ENCODE measurements at regions not wholly inside any gene's neighbourhood (a gene's known extent, or its start where the extent isn't known, plus 50 kb on each side); places are given as distances from the start of the nearest gene placed in this dataset.

- DNase-seq (ENCODE audit: low read depth in 2 of 2) = no peak
Measured at GRCh38 chr12:126760092-126760491, 1506.9 kb upstream of the TMEM132C start.

GRCh38 chr12:126761420-126761819 lies 1505.5 kb upstream of the TMEM132C start:
- DNase-seq (ENCODE audit: low read depth in 2 of 2) = no peak

DNA sequence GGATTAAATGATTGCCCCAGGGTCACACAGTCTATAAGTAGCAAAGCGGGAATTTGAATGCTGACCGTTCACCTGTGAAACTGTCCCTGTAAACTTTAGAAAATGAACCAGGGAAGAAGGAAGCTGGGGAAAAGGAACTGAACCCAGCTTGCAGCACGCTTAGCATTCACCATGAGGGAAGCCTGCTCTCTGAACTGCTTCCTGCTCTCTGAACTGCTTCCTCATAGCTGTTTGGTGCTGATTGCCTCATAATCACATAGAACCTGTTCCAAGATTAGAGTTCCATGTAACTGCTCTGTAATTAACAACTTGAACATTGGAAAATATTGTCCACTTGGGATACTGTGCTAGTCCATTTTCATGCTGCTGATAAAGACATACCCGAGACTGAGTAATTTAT lies 1504.8 kb upstream of the TMEM132C start:
- DNase-seq (ENCODE audit: low read depth in 2 of 2) = no peak

DNA sequence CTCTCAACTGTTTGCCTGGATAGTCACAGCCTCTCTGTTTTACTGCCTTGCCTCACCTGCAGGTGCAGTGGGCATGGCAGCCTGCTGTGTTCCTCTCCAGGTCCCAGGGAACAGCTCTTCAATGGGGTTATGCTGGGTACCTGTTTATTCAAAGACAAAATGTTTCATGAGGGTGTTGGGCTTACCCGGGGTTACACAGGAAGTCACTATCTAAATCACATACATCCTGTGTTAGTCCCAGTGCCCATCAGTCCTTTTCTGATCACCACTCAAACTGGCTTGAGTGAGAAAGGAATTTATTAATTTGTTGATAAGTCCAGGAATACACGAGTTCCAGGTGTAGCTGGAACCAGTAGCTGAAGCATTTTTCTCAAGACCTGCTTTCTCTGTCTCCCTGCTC lies 1503.6 kb upstream of the TMEM132C start:
- no peak for DNase-seq (ENCODE audit: low read depth in 2 of 2)

DNA sequence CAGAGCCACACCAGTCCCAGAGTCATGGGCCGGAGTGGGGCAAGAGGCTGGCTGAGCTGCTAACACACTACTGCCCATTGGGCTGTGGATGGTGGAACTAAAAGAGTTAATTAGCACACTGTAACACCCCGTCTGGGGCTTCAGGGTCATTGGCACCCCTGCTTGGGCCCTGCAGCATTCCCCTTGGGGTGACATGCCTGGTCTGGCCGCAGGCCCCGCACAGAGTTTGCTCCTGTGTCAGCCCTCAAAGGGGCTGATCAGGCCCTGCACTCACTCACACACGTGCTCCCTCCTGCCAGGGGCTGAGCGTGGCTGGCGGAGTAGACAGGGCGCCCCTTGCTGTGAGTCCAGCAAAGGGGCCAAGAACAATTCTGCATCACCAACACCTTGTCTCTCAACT lies 1499.6 kb upstream of the TMEM132C start:
- DNase-seq (ENCODE audit: low read depth in 2 of 2) = no peak

- no peak for DNase-seq (ENCODE audit: low read depth in 2 of 2)
Measured at GRCh38 chr12:126768517-126768916, 1498.5 kb upstream of the TMEM132C start.

GRCh38 chr12:126770188-126770587 lies 1496.8 kb upstream of the TMEM132C start:
- no peak for DNase-seq (ENCODE audit: low read depth in 2 of 2)

GRCh38 chr12:126772171-126772864 lies 1494.7 kb upstream of the TMEM132C start:
- DNase-seq (ENCODE audit: low read depth in 2 of 2) = peak in 1 of 2 donors; percentile 16

- DNase-seq (ENCODE audit: low read depth in 2 of 2) = no peak
Measured at GRCh38 chr12:126773012-126773411, 1494.0 kb upstream of the TMEM132C start.

DNA sequence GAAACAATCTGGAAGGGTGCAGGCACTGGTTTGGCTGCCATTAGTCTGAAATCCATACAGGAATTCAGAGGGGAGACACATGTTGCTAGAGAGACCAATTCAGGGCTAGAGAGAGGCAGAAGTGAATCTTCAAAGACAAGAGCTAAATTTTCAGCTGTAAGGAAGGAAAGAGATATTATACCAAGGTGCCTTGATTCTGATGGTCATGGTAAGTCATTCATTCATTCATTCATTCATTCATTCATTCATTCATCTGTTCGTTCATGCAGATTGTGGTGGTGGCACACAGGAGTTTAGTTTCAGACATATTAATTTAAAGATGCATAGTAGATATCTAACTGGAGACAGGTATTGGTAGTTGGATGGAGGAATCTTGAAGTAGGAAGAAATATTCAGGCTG lies 1493.5 kb upstream of the TMEM132C start:
- no peak for DNase-seq (ENCODE audit: low read depth in 2 of 2)

DNA sequence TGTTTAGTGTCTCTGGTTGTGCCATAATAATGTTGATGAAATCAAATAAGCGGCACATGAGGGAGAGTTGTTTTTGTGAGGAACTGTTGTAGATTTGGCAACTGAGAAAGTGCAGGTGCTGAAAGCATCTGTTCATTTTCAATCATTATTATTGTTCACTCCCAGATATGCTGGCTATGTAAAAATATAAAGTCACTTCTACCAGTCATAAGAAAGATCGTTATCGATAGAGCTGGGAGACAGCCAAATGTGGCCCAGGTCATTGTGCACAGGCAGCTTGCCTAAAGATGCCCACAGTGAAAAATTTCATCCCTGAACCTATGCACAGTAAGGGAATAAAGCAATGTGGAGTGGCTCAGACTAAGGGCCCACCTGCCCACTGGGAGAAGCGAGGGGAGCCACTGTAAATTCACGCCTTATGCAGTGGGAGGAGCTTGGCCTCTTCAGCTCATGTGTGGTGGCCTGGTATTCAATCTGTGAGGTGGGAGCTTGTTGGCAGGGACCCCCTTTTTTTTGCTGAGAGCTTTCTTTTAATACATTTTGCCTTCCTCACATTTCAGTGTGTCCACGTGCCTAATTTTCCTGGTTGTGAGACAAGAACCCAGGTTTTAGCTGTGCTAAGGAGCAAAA lies 1490.8 kb upstream of the TMEM132C start:
- DNase-seq (ENCODE audit: low read depth in 2 of 2) = no peak

DNA sequence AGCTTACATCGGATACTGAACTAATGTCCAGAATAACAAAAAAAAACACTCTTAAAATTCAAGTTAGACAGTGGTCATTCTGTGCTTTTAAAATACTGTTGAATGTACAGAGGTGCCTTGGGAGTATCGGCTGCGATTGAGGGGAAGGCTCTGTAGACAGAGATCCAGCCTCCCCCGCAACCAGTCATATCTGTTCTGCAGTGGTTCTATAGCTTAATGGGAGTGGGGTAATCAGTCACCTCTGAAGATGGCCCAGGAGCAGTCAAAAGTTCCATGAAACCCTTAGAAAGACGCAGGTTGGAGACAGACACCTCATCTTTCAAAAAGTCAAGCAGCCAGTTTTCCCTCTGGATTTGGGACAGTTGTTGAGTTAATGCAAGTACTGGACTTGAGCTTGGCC lies 1486.6 kb upstream of the TMEM132C start:
- no peak for DNase-seq (ENCODE audit: low read depth in 2 of 2)

DNA sequence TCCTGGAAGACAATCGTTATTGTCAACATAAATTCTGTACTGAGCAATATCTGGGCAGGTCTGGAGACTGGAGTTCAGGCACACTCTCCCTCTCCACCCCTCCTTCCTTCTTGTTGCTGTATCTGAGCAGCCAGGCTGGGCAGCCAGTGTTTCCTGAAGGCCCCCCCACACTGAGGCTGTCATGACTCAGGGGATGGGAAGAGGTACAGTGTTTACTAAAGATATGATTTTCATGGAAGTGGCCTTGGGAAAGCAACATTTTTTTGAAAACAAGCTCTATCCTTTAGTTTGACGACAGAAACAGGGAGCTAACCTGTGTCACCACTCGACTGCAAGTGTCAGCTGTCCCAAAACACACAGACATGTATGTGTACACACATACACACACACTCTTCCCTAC lies 1485.4 kb upstream of the TMEM132C start:
- no peak for DNase-seq (ENCODE audit: low read depth in 2 of 2)

GRCh38 chr12:126782083-126782482 lies 1484.9 kb upstream of the TMEM132C start:
- no peak for DNase-seq (ENCODE audit: low read depth in 2 of 2)

DNA sequence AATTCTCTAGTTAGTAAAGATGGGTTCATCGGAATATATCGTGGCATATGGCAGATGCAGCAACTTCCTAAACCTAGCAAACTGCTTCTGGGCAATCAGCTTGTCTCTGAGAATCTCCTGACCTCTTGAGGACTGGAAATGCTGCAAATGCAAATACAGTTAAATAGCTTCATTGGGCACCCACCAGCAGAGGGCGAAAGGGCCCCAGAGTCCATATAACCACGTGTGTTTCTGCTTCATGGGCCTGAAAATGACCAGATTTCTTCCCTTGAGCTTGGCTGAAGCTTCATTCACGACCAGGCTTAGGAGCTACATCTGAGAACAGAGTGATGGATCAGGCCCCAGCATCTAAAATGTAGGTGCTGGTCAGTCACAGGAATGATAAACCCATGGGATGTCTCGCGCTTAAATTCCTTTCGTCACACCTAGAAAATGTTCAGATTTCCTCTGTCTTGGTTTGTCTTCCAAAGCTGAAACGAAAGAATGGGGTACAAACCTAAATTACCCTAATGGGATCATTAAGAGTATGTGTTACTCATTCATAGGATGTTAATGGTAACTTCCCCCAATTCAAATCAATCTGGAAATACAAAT lies 1482.5 kb upstream of the TMEM132C start:
- DNase-seq (ENCODE audit: low read depth in 2 of 2) = no peak

- no peak for DNase-seq (ENCODE audit: low read depth in 2 of 2)
Measured at GRCh38 chr12:126789963-126790362, 1477.0 kb upstream of the TMEM132C start.

GRCh38 chr12:126791122-126791521 lies 1475.8 kb upstream of the TMEM132C start:
- DNase-seq (ENCODE audit: low read depth in 2 of 2) = no peak

DNA sequence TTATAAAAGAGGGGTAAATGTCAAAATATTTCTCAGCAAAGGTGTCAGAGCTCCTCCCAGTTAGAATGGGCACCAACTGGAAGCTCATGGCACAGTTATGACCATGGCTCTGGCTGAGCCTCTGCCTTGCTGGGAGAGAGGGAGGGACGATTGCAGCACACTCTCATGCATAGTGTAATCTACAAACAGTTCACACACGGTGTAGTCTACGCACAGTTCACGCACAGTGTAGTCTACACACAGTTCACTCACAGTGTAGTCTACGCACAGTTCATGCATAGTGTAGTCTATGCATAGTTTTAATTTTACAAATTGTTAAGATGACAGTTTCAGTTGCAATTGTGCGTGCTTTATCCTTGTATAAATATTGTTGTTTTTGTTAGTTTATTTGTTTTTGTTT lies 1474.6 kb upstream of the TMEM132C start:
- no peak for DNase-seq (ENCODE audit: low read depth in 2 of 2)

GRCh38 chr12:126797525-126797924 lies 1469.4 kb upstream of the TMEM132C start:
- no peak for DNase-seq (ENCODE audit: low read depth in 2 of 2)

DNA sequence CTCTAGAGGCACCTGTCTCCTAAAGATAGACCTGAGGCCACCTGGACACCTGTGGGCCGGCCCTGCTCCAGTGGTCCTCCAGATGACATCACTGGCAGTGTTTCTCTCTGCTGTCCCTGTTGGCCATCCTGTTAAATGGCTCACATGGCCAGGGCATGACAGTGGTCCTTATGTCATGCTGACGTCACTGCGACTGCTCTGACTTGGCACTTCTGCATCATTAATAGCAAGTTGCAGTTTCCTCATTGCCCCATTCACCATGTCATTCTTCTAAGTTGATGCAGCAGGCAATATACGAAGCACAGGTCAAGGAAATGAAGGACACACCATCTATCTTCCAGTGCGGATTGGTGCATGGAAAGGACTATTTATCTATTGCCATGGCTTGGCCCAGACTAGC lies 1468.5 kb upstream of the TMEM132C start:
- no peak for DNase-seq (ENCODE audit: low read depth in 2 of 2)

DNA sequence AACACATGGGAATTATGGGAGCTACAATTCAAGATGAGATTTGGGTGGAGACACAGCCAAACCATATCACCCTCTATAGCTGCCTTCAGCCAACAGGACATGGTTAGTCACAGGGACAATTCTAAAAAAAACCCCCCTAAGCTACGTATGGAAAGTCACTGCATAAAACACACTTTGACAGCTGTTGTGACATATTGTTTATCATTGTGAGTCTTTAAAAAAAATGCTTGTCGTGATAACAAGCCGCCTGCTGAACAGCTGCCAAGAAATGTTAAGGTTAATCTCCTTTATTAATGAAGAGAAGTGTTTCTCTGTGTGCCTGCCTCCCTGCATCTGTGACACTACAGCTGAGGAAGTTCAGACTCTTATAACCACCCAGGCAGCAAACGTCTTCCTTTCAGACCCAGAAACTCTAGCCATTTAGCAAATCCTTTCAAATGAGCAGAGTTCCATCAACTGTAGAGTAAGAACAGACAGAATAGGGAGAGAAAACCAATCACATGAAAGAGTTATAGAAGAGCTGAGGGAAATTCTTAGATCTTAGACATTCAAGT lies 1459.6 kb upstream of the TMEM132C start:
- DNase-seq (ENCODE audit: low read depth in 2 of 2) = no peak

DNA sequence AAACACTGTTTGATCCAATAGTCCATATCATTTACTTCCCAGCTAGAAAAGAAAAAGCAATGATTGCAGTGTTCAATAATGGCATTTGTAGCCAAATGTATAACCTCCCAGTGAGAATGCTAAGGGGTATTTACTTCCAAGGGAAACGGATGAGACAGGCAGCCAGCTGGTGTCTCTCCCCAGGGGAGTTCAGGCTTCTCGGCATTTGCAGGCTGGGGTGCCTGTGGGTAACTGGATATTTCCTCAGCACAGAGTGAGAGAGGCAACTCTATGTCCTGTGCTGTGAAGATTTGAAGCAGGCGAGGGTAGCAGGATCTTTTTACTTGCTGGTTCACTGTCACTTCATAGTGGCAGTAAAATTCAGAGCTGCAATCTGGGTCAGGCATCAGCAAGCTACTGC lies 1455.6 kb upstream of the TMEM132C start:
- DNase-seq (ENCODE audit: low read depth in 2 of 2) = no peak

DNA sequence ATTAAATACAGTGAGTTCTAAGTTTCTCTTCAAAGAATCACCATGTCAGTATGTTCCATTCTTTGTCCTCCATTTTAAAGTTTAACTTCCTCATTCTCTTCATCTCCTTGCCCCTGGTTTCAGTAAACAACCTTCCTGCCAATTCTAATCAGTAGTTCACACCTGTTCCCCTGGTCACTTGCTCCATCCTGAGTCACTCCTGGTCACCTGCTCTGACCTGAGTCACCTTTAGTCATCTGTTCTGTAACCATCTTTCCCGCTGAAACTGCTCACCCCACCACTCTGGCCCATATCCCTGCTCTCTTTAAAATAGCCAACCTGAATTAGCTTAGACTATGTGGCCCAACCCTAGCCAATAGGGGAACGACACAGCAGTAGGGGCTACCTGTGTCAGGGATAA lies 1447.4 kb upstream of the TMEM132C start:
- DNase-seq (ENCODE audit: low read depth in 2 of 2) = no peak

All from activated CD4-positive, alpha-beta T cell treated with anti-CD3 and anti-CD28 coated beads for 24 hours (primary cell).